HG02571 (cell line): ENCODE measurements at regions not wholly inside any gene's neighbourhood (a gene's known extent, or its start where the extent isn't known, plus 50 kb on each side); places are given as distances from the start of the nearest gene placed in this dataset.
A peak's percentile ranks its signal among the peaks of the same experiment; 100 is the strongest.
"Not testable (repeated sequence)": the region's sequence is repeated elsewhere in the genome, so short reads cannot be mapped to it uniquely, and the experiment has no call there.

Experiments
- ATAC-seq: cut with Tn5 transposase; IDR thresholded peaks from one replicate; pipeline ENCODE4 v1.9.1; 2021; ENCODE audit warnings: mild to moderate bottlenecking, moderate library complexity; ENCODE audit not compliant: unreplicated experiment

- ATAC-seq = no peak
Measured at GRCh38 chr4:175033162-175033561, 115.0 kb downstream of the ADAM29 start.

- ATAC-seq = no peak
Measured at GRCh38 chr4:175034007-175034406, 115.8 kb downstream of the ADAM29 start.

DNA sequence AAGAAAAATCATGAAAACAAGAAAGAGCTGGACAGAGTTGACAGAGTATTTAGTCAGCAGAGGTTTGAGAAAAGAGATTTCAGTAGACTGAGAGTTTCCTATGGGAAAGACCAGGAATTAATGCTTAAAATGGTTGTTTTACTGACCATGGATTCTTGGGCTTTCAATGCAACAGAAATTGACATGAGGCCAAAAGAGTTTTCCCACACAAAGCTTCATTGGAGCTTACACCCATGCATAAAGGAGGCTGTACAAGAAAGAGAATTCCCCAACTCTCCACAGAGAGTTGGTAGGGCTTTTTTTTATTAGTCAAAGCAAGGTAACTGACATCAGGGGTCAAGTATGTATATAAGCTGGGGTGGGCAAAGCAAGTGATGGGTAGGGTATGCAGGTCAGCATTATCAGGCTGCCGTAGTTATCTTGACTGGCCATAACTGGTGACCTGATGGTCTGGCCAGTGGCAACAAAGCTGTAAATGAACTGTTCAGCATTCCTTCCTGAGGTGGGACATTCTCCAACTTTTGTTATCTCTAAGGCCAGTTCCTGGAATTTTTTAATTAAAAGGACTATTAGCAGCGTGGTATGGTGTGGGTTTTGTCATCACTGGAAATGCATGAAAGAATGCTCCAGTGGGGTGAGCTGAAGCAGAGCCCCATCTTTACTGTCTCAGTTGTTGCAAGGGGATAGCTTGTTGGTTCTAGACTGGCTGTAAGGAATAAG lies 117.0 kb downstream of the ADAM29 start:
- no peak for ATAC-seq

DNA sequence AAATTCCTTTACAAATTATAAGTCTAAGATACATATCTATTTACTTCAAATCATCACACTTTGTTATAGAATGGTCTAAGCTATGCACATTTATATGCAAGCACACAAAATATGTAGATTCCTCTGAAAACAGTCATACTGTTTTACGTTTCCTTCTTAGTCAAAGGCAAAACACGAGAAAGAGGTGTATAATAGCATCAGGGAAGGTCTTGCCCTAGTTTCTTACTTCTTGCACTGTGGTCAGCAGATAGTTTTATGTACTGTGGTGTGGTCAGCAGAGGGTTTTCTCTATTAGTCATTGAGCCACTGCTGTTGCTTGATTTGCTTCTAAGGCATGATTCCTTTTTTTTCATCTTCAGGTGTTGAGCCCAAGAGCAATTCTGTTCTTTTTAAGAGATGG lies 117.7 kb downstream of the ADAM29 start:
- peak; percentile 82 for ATAC-seq

DNA sequence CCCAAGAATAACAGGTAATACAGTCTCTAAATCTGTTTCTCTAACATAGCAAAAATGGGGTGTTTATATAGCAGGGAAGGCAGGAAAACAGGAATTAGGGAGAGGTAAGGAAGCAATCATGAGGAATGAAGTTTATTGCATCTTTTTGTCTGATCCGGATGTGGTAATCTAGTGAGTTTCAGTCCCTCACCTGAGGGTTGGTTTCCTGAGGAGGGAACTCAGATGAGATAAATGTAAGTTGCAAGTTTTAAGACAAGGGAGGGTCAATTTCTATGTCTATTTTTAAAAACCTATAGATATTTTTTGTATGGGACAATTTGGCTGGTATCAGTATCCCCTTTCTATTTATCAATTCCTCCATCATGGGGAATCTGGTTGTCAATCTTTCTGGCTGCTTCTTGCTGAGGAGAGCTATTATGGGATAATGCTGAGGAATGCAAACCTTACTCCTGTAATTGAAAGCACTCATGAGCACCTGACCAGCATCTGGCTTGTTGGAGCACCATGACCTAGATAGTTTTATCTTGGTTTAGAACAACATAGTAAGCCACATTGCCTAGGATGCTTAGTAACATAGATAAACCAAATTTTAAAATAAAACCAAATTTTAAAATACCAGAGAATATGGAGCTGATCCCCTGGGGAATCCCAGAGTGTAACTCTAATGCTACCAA lies 130.1 kb downstream of the ADAM29 start:
- ATAC-seq = no peak

GRCh38 chr4:175048906-175049305 lies 130.7 kb downstream of the ADAM29 start:
- no peak for ATAC-seq

DNA sequence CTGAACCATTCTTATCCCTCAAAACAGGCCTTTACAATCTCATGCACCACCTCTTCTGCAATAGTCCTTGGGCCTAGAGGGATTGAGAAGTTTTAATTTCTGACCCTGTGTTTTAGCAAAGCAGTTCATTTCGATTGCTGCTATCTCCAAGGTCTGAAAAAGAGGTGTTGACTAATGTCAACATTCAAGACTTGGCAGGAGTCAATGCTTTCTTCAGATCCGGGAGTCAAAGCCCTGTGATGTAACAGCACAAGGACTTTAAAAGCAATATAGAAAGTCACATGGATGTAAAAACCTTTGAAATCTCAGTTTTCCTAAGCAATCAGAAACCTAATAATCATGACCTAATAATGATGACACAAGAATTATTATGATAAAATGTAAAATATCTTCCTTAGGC lies 133.8 kb downstream of the ADAM29 start:
- no peak for ATAC-seq

DNA sequence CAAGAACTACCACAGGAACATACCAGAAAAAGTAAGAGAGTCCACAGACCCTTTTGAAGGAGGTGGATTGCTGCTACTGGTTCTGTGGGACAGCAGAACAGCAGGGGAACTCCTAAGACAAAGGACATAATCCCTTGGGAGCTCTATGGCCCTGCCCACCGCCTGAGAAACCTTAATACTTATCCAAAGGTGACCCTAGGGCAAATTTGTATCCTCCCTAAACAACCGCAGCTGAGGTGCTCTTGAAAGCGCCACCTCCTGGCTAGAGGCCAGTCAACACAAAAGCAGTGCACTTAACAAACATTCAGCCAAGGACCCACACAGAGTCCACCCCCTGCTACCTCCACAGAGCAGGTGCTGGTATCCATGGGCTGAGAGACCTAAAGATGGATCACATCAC lies 136.8 kb downstream of the ADAM29 start:
- no peak for ATAC-seq

GRCh38 chr4:175062183-175062592 lies 144.0 kb downstream of the ADAM29 start:
- no peak for ATAC-seq

DNA sequence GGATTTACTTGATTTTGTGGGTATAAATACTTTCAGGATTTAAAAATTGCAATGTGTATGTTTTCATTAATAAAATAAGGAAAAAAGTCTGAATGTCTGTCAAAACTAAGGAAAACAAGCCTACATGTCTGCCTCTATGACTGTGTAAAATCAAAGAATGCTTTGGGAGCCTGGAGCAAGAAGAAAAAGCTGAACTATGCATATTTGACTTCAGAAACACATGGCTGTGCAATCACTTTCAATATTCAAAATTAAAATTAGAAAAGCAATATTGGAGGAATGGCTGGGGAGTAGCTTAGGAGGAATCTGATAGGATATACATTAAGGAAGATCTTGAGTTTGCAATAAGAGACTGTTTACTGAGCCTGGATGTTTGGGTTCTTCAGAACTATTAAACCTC lies 147.1 kb downstream of the ADAM29 start:
- ATAC-seq = no peak

DNA sequence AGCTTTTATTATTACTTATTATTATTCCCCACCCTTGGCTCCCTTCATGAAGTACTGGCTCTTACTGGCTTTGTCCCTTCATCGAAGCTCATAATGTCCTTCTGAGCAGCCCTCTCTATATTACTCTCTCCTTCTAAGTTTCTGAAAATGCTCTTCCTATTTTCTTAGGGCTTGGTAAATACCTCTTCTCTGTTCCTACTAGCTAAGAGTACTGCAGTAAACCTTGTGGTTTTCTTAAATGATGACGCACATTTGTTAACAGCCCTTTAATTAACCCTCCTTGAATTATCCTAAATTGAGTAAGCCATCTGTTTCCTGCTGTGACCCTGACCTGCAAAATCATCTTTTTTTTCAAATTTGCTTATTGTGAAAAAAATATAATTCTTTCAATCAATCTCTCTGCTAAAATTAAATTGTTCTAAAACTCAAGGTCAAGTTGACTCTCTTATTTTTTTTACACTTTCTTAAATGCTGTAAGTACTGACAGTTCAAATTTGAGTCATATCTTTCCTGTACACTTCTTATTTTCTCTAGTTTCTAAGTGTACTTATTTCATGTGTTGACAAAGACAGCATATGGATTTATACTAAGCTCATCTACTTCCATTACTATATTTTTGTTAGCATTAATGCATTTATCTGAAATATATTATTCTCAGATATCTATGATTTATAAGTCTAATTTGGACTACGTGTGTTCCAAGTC lies 148.9 kb downstream of the ADAM29 start:
- no peak for ATAC-seq

- ATAC-seq = no peak
Measured at GRCh38 chr4:175068266-175068665, 150.1 kb downstream of the ADAM29 start.

DNA sequence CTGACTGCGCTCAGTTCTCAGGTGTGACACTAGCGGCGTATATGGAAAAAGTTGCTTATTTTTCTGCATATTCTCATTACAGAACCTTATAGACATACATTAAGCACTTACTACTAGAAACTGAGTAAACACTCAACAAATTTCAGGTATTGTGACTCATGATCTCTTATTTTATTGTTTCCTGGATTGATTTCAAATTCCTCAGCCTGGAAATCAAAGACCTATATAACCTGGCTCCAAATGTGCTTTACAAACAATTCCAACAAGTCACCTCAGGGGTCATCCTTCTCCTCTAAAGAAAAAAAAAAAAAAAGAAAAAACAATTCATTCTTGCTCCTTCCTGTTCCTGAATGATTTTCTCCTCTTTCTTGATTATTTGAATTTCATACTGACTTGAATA lies 152.3 kb downstream of the ADAM29 start:
- ATAC-seq = no peak

GRCh38 chr4:175071123-175071522 lies 153.0 kb downstream of the ADAM29 start:
- no peak for ATAC-seq

GRCh38 chr4:175087145-175087544 lies 169.0 kb downstream of the ADAM29 start:
- ATAC-seq = no peak

DNA sequence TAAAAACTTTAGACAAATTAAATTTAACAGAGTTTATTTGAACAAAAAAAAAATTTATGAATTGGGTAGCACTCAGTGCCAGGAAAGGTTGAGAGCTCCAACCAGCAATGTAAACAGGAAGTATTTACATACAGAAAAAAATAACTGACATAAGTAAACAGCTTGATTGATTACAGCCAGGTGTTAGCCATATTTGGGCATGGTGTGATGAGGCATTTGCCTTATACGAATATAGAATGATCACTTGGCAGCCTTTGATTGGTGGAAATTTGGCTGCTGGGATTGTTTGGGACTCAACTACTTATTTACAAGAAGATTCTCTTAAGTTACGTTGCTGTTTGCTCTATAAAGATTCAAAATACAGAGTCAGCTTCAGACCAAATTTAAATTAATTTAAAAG lies 172.0 kb downstream of the ADAM29 start:
- ATAC-seq = no peak

GRCh38 chr4:175091649-175092048 lies 173.5 kb downstream of the ADAM29 start:
- ATAC-seq = no peak

- ATAC-seq = no peak
Measured at GRCh38 chr4:175092114-175092513, 174.0 kb downstream of the ADAM29 start.

DNA sequence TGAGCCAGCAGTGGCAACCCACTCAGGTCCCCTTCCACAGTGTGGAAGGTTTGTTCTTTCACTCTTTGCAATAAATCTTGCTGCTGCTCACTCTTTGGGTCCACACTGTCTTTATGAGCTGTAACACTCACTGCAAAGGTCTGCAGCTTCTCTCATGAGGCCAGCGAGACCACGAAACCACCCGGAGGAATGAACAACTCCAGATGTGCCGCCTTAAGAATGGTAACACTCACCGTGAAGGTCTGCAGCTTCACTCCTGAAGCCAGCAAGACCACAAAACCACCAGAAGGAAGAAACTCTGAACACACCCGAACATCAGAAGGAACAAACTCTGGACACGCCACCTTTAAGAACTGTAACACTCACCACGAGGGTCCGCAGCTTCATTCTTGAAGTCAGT lies 174.9 kb downstream of the ADAM29 start:
- not testable (repeated sequence) for ATAC-seq

DNA sequence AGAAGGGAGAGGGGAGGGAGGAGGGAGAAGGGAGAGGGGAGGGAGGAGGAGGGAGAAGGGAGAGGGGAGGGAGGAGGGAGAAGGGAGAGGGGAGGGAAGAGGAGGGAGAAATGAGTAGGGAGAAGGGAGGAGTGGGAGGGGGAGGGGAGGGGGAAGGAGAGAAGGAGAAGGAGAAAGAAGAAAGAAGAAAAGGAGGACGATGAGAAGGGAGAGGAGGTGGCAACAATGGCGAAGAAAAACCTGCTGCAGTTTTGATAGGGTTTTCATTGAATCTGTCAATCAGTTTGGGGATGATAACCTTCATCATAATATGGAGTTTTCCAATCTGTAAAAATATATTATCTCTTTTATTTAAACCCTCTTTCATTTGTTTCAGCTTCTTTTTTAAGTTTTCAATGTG lies 185.2 kb downstream of the ADAM29 start:
- ATAC-seq = no peak

DNA sequence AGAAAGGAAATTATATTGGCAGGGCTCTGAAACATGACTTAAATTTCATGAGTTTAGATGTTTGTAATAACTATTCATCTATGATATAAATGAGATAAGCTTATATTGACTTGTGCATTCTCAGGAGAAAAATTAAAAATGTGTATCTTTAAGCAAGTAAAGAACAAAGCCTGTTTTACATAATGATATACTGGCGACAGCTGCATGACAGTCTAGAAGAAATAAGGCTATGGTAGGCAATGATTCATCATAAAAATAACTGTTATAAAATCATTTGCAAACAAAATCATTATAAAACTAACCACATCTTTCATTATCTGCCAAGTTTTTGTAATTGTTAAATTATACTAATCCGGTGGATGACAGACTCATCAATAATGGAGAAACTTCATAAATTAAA lies 188.1 kb downstream of the ADAM29 start:
- ATAC-seq = no peak

DNA sequence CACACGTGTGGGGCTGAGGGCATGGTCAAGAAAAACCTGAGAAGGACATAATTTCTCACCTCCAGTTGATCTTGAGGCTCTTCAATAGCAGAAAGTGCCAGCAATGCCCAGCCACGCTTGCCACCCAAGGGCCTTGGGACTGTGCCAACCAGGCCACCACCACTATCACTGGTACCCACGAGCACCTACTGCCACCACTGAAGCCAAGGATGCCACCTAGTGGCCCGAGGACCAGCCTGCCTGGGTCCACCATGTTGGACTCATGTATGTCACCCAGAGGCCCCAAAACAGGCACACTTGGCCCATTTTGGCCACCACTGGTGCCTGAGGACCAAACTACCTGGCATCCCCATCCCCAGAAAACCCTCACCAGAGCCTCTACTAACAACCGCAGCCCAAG lies 191.8 kb downstream of the ADAM29 start:
- ATAC-seq = no peak
